ENCODE measurements at regions not wholly inside any gene's neighbourhood (a gene's known extent, or its start where the extent isn't known, plus 50 kb on each side); places are given as distances from the start of the nearest gene placed in this dataset.

- Histone ChIP-seq H3K4me1 (ENCODE audit: low read length) (no peaks in the 10 kb centered on the region), H3F3A (ENCODE audit: insufficient read depth, low read length) (no peaks in the 10 kb centered on the region), H3K9me2 (replicated peaks; ENCODE audit: insufficient read depth, low read length) (no peaks in the 10 kb centered on the region), H3K9me3 (replicated peaks; ENCODE audit: insufficient read depth, low read length) (no peaks in the 10 kb centered on the region), H3K4me2 (ENCODE audit: low read depth, low read length) (no peak overlapping the region), H3K27ac (ENCODE audit: low read length) (no peak overlapping the region), H3K9ac (ENCODE audit: low read length) (no peak overlapping the region), H2AFZ (ENCODE audit: low read length) (no peak overlapping the region), H3K27me3 (replicated peaks; ENCODE audit: insufficient read depth, low read length) (no peaks in the 10 kb centered on the region), H4K20me1 (ENCODE audit: insufficient read depth, low read length) (no peaks in the 10 kb centered on the region), H3K36me3 (replicated peaks; ENCODE audit: insufficient read depth, low read length) (no peaks in the 10 kb centered on the region), H3K79me2 (ENCODE audit: low read length) (no peaks in the 10 kb centered on the region), H3K4me3 (ENCODE audit: low read length) (no peak overlapping the region)
- TF ChIP-seq CTCF (IDR thresholded peaks at IDR 0.05; ENCODE audit: low read length), result no peak
- TF ChIP-seq EZH2 (optimal IDR thresholded peaks at IDR 0.05; ENCODE audit: low read depth, low read length), result no peak
- TF ChIP-seq EZH2phosphoT487 (IDR thresholded peaks at IDR 0.05; ENCODE audit: low read length), result no peak
- DNase-seq, result no peak
These were observed 103.8 kb downstream of the TNFSF18 start for GRCh38 chr1:172946814-172947507.

GRCh38 chr1:172948457-172948856 is 102.3 kb downstream of the TNFSF18 start:
- H3K4me2 ChIP-seq (ENCODE audit: low read depth, low read length), result no peak overlapping the region
- H3K27ac ChIP-seq (ENCODE audit: low read length), result no peak overlapping the region
- H3F3A ChIP-seq (ENCODE audit: insufficient read depth, low read length), result no peaks in the 10 kb centered on the region
- H3K9ac ChIP-seq (ENCODE audit: low read length), result no peak overlapping the region
- no peaks in the 10 kb centered on the region for H3K27me3 ChIP-seq (replicated peaks; ENCODE audit: insufficient read depth, low read length)
- TF ChIP-seq EZH2 (optimal IDR thresholded peaks at IDR 0.05; ENCODE audit: low read depth, low read length) (no peak), EZH2phosphoT487 (IDR thresholded peaks at IDR 0.05; ENCODE audit: low read length) (no peak), CTCF (IDR thresholded peaks at IDR 0.05; ENCODE audit: low read length) (no peak)
- no peaks in the 10 kb centered on the region for H3K9me3 ChIP-seq (replicated peaks; ENCODE audit: insufficient read depth, low read length)
- DNase-seq, result no peak
- no peaks in the 10 kb centered on the region for H3K9me2 ChIP-seq (replicated peaks; ENCODE audit: insufficient read depth, low read length)
- no peaks in the 10 kb centered on the region for H4K20me1 ChIP-seq (ENCODE audit: insufficient read depth, low read length)
- H3K36me3 ChIP-seq (replicated peaks; ENCODE audit: insufficient read depth, low read length), result no peaks in the 10 kb centered on the region
- H2AFZ ChIP-seq (ENCODE audit: low read length), result no peak overlapping the region
- no peaks in the 10 kb centered on the region for H3K79me2 ChIP-seq (ENCODE audit: low read length)
- H3K4me3 ChIP-seq (ENCODE audit: low read length), result no peak overlapping the region
- H3K4me1 ChIP-seq (ENCODE audit: low read length), result no peaks in the 10 kb centered on the region

- no peak overlapping the region for H3K27ac ChIP-seq (ENCODE audit: low read length)
These were observed 101.6 kb downstream of the TNFSF18 start for GRCh38 chr1:172949096-172949495.

More at GRCh38 chr1:172949096-172949495, 101.6 kb downstream of the TNFSF18 start:
- no peak for DNase-seq
- no peak overlapping the region for H2AFZ ChIP-seq (ENCODE audit: low read length)
- H3K36me3 ChIP-seq (replicated peaks; ENCODE audit: insufficient read depth, low read length), result no peaks in the 10 kb centered on the region
- no peak overlapping the region for H3K4me3 ChIP-seq (ENCODE audit: low read length)
- TF ChIP-seq CTCF (IDR thresholded peaks at IDR 0.05; ENCODE audit: low read length) (no peak), EZH2 (optimal IDR thresholded peaks at IDR 0.05; ENCODE audit: low read depth, low read length) (no peak), EZH2phosphoT487 (IDR thresholded peaks at IDR 0.05; ENCODE audit: low read length) (no peak)
- no peaks in the 10 kb centered on the region for H3F3A ChIP-seq (ENCODE audit: insufficient read depth, low read length)
- H3K4me2 ChIP-seq (ENCODE audit: low read depth, low read length), result no peak overlapping the region
- no peaks in the 10 kb centered on the region for H3K4me1 ChIP-seq (ENCODE audit: low read length)
- no peaks in the 10 kb centered on the region for H4K20me1 ChIP-seq (ENCODE audit: insufficient read depth, low read length)
- H3K79me2 ChIP-seq (ENCODE audit: low read length), result no peaks in the 10 kb centered on the region
- H3K9me2 ChIP-seq (replicated peaks; ENCODE audit: insufficient read depth, low read length), result no peaks in the 10 kb centered on the region
- H3K9ac ChIP-seq (ENCODE audit: low read length), result no peak overlapping the region
- H3K9me3 ChIP-seq (replicated peaks; ENCODE audit: insufficient read depth, low read length), result no peaks in the 10 kb centered on the region
- no peaks in the 10 kb centered on the region for H3K27me3 ChIP-seq (replicated peaks; ENCODE audit: insufficient read depth, low read length)

Data from MM.1S (cell line).